GM12872 (cell line): ENCODE measurements at regions not wholly inside any gene's neighbourhood (a gene's known extent, or its start where the extent isn't known, plus 50 kb on each side); places are given as distances from the start of the nearest gene placed in this dataset.

Experiments
- TF ChIP-seq, protein P1 (sequence below): IDR thresholded peaks from 3 replicates; pipeline ENCODE4 v1.5.1; 2011; ENCODE audit warnings: low read depth, mild to moderate bottlenecking, low read length, moderate library complexity; ENCODE audit not compliant: insufficient read depth

DNA sequence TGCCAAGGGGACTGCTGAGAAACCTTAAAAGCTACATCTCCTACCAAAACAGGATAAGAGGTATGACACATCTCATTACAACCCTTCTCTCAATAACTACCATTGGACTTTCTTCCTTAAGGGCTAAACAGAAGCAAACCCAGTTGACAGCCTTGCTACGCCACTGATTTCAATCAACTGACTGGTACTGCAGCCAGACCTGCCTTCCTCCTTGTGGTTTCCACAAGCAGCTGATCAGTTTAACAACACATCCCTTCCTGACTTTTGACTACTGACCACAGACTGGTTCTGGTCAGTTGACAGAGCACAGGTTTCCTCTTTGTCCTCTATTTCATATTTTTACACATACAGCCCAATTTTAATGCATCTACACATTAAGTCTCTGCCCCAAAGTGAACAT lies 108.8 kb downstream of the ADAMTS1 start:
- TF ChIP-seq, protein P1, sequence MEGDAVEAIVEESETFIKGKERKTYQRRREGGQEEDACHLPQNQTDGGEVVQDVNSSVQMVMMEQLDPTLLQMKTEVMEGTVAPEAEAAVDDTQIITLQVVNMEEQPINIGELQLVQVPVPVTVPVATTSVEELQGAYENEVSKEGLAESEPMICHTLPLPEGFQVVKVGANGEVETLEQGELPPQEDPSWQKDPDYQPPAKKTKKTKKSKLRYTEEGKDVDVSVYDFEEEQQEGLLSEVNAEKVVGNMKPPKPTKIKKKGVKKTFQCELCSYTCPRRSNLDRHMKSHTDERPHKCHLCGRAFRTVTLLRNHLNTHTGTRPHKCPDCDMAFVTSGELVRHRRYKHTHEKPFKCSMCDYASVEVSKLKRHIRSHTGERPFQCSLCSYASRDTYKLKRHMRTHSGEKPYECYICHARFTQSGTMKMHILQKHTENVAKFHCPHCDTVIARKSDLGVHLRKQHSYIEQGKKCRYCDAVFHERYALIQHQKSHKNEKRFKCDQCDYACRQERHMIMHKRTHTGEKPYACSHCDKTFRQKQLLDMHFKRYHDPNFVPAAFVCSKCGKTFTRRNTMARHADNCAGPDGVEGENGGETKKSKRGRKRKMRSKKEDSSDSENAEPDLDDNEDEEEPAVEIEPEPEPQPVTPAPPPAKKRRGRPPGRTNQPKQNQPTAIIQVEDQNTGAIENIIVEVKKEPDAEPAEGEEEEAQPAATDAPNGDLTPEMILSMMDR: no peak

DNA sequence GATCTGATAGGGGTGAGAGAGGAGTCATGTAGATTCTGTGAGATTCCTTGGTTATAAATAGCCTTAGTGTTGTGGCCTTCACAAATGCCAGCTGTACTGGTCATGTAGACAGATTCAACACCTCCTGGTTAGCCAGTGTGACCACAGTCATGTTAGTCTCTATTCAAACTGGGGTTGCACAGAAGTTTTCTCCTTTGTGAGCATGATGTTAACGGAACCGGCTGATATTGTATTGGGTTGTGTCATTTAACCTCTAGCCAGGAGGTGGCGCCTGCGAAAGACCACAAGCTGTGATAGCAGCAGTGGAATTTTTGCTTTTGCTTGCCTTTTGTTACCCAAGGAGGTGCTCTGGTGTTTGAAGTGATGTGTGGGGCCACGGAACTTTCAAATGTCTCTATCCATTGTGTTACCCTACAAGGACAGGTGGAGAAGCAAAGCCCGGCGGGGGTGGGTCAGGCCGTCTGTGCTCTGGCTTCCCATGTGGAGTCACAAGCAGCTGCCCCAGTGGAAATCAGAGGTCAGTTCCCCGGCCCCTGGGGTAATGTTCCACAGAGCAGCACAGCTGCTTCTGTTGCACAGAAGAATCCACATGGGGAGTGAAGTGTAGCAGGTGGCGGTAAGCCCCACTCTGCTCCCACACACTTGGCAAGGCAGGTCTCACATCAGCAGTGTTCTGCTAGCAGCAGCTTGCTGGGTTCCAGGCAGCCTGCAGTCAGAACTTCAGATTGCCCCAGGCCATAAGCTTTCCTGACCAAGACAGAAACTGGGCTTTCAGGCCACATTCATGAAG lies 112.6 kb downstream of the ADAMTS1 start:
- TF ChIP-seq, protein P1: peak; percentile 56

DNA sequence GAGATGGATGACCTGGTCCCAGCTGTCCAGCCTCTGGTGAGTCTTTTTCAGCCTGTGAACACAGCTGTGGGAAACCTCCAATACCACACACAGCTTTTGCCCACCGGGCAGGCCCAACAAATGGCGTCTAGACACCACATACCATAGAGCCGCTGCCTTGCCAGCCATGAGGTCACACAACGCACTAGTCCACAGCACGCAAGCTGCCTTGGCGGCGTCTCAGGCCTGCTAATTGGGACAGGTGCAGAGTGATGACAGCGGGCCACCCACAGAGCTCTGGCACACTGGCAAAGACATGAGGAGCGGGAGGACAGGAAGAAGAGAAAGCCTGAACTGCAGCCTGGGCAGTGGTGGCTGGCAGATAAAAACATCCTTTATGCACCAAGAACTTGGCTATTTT lies 125.5 kb downstream of the ADAMTS1 start:
- TF ChIP-seq, protein P1: no peak

DNA sequence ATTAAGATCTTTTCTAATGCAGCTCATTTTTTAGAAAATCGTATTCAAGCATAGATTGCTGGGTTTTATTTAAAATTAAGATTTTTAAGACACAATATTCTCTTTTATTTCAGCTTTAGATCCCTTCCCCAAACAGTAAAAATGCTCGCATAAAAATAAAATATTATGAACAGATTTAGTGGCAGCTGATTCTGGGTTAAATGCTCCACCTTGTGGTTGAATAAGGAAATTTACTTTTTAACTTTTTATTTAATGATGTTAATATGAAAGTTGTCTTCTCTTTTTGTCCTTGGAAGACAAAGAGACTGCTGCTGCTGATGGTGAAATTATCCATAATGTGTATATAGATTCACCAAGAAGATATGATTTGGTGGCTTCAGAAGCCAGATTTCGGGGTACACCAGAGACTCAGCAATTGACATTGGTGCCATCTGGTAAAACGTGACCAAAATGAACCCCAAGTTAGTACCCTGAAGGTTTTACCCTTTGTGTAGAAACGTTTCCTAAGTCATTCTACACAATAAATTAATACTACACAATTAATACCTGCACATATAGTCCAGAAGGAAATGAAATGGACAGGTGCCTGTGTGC lies 128.0 kb downstream of the ADAMTS1 start:
- TF ChIP-seq, protein P1: peak; percentile 28; the same call in 1 of the 3 replicates

DNA sequence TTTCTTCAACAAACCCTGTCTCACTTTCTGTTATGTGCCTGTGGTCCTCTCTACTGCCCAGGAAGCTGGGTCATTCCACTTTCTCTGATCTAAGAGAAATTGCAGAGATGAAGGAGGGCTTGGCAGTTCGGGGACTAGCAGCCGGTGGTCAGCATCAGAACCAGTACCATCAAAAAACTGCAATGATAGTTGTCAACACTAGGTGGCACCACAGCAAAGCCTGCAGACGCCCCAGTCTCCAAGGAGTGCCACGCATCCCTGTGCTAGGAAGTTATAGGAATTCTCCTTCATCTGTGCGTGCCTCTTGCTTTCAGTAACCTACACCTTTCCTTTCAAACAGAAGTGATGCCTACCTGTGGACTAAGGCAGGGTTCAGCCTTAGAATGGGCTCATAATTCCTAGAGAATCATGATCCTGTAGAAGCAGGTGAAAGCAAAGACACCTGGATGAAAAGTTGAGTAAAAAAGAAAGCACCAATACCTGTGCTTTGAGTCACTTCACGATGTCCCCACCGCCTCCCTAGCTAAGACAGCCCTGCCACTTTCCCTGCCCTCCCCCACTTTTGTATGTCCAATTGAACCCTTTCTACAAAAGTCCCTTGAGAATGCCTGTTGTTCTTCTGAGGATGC lies 129.2 kb downstream of the ADAMTS1 start:
- TF ChIP-seq, protein P1: peak; percentile 80

DNA sequence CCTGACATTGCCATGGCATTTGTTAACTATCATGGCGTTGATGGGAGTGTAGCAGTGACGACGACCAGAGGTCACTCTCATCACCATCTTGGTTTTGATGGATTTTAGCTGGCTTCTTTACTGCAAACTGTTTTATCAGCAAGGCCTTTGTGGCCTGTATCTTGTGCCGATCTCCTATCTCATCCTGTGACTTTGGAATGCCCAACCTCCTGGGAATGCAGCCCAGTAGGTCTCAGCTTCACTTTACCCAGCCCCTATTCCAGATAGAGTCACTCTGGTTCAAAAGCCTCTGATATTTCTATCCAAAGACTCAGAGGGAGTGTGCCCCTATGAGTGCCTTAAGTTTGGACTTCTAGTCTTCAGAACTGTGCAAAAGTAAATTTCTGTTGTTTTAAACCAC lies 130.1 kb downstream of the ADAMTS1 start:
- TF ChIP-seq, protein P1: no peak

DNA sequence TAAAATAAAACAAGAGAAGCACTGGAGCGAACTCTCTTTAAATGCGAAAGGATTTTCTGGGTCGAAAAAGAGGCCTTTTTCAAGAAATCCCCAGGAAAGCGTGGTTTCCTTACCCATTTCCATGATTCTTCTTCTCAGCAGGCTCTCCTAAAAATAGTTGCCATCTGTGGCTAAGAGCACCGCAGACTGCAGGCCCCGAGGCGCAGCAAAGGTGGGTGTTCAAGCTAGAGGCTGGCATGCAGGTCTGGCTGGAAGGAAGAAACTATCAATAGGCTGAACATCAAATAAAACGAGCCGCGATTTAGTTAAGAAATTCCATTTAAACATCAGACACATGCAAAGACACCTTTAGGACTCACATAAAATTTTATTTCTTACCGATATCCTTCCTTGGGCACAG lies 135.1 kb downstream of the ADAMTS1 start:
- TF ChIP-seq, protein P1: no peak
